Caco-2 (cell line): ENCODE measurements at regions not wholly inside any gene's neighbourhood (a gene's known extent, or its start where the extent isn't known, plus 50 kb on each side); places are given as distances from the start of the nearest gene placed in this dataset.

ENCODE experiments used
- BruUV-seq: library from RNA; stranded (reverse); fragments of 400-500 nt; replicated peaks from 2 replicates; lab custom pipeline; 2021; lab: Mats Ljungman, UMichigan
- CTCF ChIA-PET: fragments of 300-600 bp; sonication (Branson Sonifier 250); formaldehyde crosslinking; loops from one replicate; lab custom pipeline; 2022; ENCODE audit warnings: antibody characterized with exemption; lab: Charles Lee
- POLR2A ChIA-PET: fragments of 300-600 bp; sonication (Branson Sonifier 250); formaldehyde crosslinking; loops from one replicate; lab custom pipeline; 2022; ENCODE audit warnings: antibody characterized with exemption; lab: Charles Lee
- DNase-seq, 2 experiments: peaks; one replicate each; pipeline versions ENCODE4 v3.0.0 to v3.0.0-alpha.2; 2020 to 2022
- H3K27me3 ChIP-seq: replicated peaks from 2 replicates; pipeline ENCODE4 v1.6.0; 2011; ENCODE audit warnings: low read length; ENCODE audit not compliant: control insufficient read depth, insufficient read depth
- H3K36me3 ChIP-seq: 2 replicates; pipeline ENCODE4 v1.5.1; 2011; ENCODE audit warnings: low read length; ENCODE audit not compliant: control insufficient read depth, insufficient read depth
- H3K4me1 ChIP-seq: fragments of 250-450 bp; sonication (Bioruptor Pico); 2 replicates; pipeline ENCODE4 v1.5.1; 2020; ENCODE audit warnings: mild to moderate bottlenecking
- H3K4me3 ChIP-seq: 2 replicates; pipeline ENCODE4 v1.5.1; 2011; ENCODE audit warnings: low read depth, mild to moderate bottlenecking, control low read depth, low read length
- H3K9me3 ChIP-seq: fragments of 250-450 bp; sonication (Bioruptor Pico); 2 replicates; pipeline ENCODE4 v1.5.1; 2020; ENCODE audit warnings: mild to moderate bottlenecking, moderate library complexity
- H3K27ac Mint-ChIP-seq: one replicate; pipeline ENCODE4 v1.8.0; 2022; ENCODE audit warnings: mixed read lengths; ENCODE audit not compliant: unreplicated experiment
- H3K27me3 Mint-ChIP-seq: one replicate; pipeline ENCODE4 v1.8.0; 2022; ENCODE audit warnings: mixed read lengths; ENCODE audit not compliant: insufficient read depth, unreplicated experiment
- H3K36me3 Mint-ChIP-seq: one replicate; pipeline ENCODE4 v1.8.0; 2022; ENCODE audit warnings: mild to moderate bottlenecking, mixed read lengths; ENCODE audit not compliant: insufficient read depth, unreplicated experiment
- H3K4me1 Mint-ChIP-seq: one replicate; pipeline ENCODE4 v1.8.0; 2022; ENCODE audit warnings: low read depth, mixed read lengths; ENCODE audit not compliant: unreplicated experiment
- H3K4me3 Mint-ChIP-seq: one replicate; pipeline ENCODE4 v1.8.0; 2022; ENCODE audit warnings: mild to moderate bottlenecking, moderate library complexity, mixed read lengths; ENCODE audit not compliant: unreplicated experiment
- H3K9me3 Mint-ChIP-seq: one replicate; pipeline ENCODE4 v1.8.0; 2022; ENCODE audit warnings: mixed read lengths; ENCODE audit not compliant: unreplicated experiment
- CTCF ChIP-seq, 2 experiments: fragments of 200-600 bp in 1 of 2; IDR thresholded peaks; 1 replicate in 1 of 2; 2 replicates in 1 of 2; pipeline versions ENCODE4 v1.5.1 to v1.8.0; 2011 to 2022; ENCODE audit warnings: antibody characterized with exemption in 1 of 2, control low read depth in 1 of 2, inconsistent platforms in 1 of 2, low read depth in 1 of 2, low read length in 1 of 2, mild to moderate bottlenecking in 1 of 2, moderate library complexity in 1 of 2; ENCODE audit not compliant: insufficient read depth in 1 of 2, severe bottlenecking in 1 of 2, unreplicated experiment in 1 of 2
- intact Hi-C: fragments of 100-400 bp; cut with micrococcal nuclease; formaldehyde crosslinking; loops from one replicate; pipeline ENCODE4 v1.10.0; 2022; ENCODE audit not compliant: unreplicated experiment

GRCh38 chr10:91071786-91072185 lies 148.7 kb upstream of the PCGF5 start:
- Histone ChIP-seq H3K4me3 (no peak overlapping the region), H3K27me3 (no peaks in the 10 kb centered on the region; the same call in none of the 2 replicates), H3K36me3 (no peaks in the 10 kb centered on the region), H3K9me3 (0 out of 2 replicates have a peak, but pooled peaks cover 2% of the 10 kb centered on the region), H3K4me1 (no peaks in the 10 kb centered on the region)
- ChIA-PET CTCF (no interaction called here), POLR2A (no interaction called here)
- no peak for DNase-seq
- Mint-ChIP-seq H3K4me1 (no peaks in the 10 kb centered on the region), H3K36me3 (no peaks in the 10 kb centered on the region), H3K4me3 (no peak overlapping the region), H3K27me3 (peaks cover 17% of the 10 kb centered on the region), H3K27ac (no peak overlapping the region), H3K9me3 (no peaks in the 10 kb centered on the region)
- no peak for TF ChIP-seq CTCF (IDR thresholded peaks at IDR 0.05; ENCODE audit: insufficient read depth in 1 of 2, low read depth in 1 of 2, low read length in 1 of 2, severe bottlenecking in 1 of 2, unreplicated experiment in 1 of 2)
- no TSS peak for BruUV-seq
- intact Hi-C loops = no loop called here

- no peak for DNase-seq
- H3K4me3 Mint-ChIP-seq = no peak overlapping the region
- H3K27ac Mint-ChIP-seq = no peak overlapping the region
- BruUV-seq = no TSS peak
- no peaks in the 10 kb centered on the region for H3K9me3 Mint-ChIP-seq
- no peaks in the 10 kb centered on the region for H3K36me3 ChIP-seq
- CTCF ChIA-PET = no interaction called here
- peaks cover 25% of the 10 kb centered on the region for H3K27me3 Mint-ChIP-seq
- H3K4me3 ChIP-seq = no peak overlapping the region
- H3K4me1 Mint-ChIP-seq = no peaks in the 10 kb centered on the region
- intact Hi-C loops = no loop called here
- POLR2A ChIA-PET = no interaction called here
- no peaks in the 10 kb centered on the region for H3K36me3 Mint-ChIP-seq
- H3K27me3 ChIP-seq = no peaks in the 10 kb centered on the region; the same call in none of the 2 replicates
- no peaks in the 10 kb centered on the region for H3K4me1 ChIP-seq
- no peak for TF ChIP-seq CTCF (IDR thresholded peaks at IDR 0.05; ENCODE audit: insufficient read depth in 1 of 2, low read depth in 1 of 2, low read length in 1 of 2, severe bottlenecking in 1 of 2, unreplicated experiment in 1 of 2)
- H3K9me3 ChIP-seq = 0 out of 2 replicates have a peak, but pooled peaks cover 2% of the 10 kb centered on the region
These were observed 147.0 kb upstream of the PCGF5 start for GRCh38 chr10:91073286-91073979.

GRCh38 chr10:91076991-91077548 lies 143.4 kb upstream of the PCGF5 start:
- Histone ChIP-seq H3K9me3 (0 out of 2 replicates have a peak, but pooled peaks cover 2% of the 10 kb centered on the region), H3K36me3 (no peaks in the 10 kb centered on the region), H3K27me3 (no peaks in the 10 kb centered on the region; the same call in 1 of the 2 replicates), H3K4me1 (no peaks in the 10 kb centered on the region), H3K4me3 (no peak overlapping the region)
- no peak overlapping the region for H3K27ac Mint-ChIP-seq
- no peak for DNase-seq
- H3K27me3 Mint-ChIP-seq = peaks cover 22% of the 10 kb centered on the region
- intact Hi-C loops = no loop called here
- no peaks in the 10 kb centered on the region for H3K36me3 Mint-ChIP-seq
- no peaks in the 10 kb centered on the region for H3K4me1 Mint-ChIP-seq
- no TSS peak for BruUV-seq
- H3K9me3 Mint-ChIP-seq = no peaks in the 10 kb centered on the region
- no peak for TF ChIP-seq CTCF (IDR thresholded peaks at IDR 0.05; ENCODE audit: insufficient read depth in 1 of 2, low read depth in 1 of 2, low read length in 1 of 2, severe bottlenecking in 1 of 2, unreplicated experiment in 1 of 2)
- no peak overlapping the region for H3K4me3 Mint-ChIP-seq
- POLR2A ChIA-PET = no interaction called here
- CTCF ChIA-PET = interaction anchor here (0.5 kb wide), 1 partner anchor 12 kb away, joined by 7 read pairs; no protein-coding TSS in a partner anchor
